Retinal pigment epithelial cell (primary cell): ENCODE measurements at regions not wholly inside any gene's neighbourhood (a gene's known extent, or its start where the extent isn't known, plus 50 kb on each side); places are given as distances from the start of the nearest gene placed in this dataset.

Experiments
- DNase-seq: peaks from one replicate; pipeline ENCODE4 v3.0.0-alpha.2; 2010; ENCODE audit warnings: low read depth
- H3K4me3 ChIP-seq: 2 replicates; pipeline ENCODE4 v1.5.1; 2011; ENCODE audit warnings: mild to moderate bottlenecking, low read length, control low read depth, moderate library complexity
- TF ChIP-seq, protein P1 (sequence below): conservative IDR thresholded peaks from 2 replicates; pipeline ENCODE4 v1.5.1; 2011; ENCODE audit warnings: low read depth, low read length, control low read depth, inconsistent platforms

DNA sequence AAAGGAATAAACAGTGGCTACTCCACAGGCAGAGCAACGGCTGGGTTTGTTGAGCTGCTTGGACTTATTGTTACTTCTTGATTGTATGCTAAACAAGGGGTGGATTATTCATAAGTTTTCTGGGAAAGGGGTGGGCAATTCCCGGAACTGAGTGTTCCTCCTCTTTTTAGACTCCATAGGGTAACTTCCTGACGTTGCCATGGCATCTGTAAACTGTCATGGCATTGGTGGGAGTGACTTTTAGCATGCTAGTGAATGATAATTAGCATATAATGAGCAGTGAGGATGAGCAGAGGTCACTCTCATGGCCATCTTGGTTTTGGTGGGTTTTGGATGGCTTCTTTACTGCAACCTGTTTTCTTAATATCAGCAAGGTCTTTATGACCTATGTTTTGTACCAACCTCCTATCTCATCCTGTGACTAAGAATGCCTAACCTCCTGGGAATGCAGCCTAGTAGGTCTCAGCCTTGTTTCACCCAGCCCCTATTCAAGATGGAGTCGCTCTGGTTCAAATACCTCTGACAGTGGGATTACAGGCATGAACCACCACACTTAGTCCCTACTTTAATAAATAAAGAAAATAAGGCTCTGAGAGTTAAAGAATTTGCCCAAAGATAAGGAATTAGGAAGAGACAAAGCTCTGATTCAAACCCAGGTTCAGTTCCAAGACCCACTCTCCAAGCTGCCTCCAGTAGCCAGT is 65.6 kb upstream of the CLMP start:
- H3K4me3 ChIP-seq = no peak overlapping the region
- DNase-seq = no peak
- TF ChIP-seq, protein P1, sequence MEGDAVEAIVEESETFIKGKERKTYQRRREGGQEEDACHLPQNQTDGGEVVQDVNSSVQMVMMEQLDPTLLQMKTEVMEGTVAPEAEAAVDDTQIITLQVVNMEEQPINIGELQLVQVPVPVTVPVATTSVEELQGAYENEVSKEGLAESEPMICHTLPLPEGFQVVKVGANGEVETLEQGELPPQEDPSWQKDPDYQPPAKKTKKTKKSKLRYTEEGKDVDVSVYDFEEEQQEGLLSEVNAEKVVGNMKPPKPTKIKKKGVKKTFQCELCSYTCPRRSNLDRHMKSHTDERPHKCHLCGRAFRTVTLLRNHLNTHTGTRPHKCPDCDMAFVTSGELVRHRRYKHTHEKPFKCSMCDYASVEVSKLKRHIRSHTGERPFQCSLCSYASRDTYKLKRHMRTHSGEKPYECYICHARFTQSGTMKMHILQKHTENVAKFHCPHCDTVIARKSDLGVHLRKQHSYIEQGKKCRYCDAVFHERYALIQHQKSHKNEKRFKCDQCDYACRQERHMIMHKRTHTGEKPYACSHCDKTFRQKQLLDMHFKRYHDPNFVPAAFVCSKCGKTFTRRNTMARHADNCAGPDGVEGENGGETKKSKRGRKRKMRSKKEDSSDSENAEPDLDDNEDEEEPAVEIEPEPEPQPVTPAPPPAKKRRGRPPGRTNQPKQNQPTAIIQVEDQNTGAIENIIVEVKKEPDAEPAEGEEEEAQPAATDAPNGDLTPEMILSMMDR = no peak

DNA sequence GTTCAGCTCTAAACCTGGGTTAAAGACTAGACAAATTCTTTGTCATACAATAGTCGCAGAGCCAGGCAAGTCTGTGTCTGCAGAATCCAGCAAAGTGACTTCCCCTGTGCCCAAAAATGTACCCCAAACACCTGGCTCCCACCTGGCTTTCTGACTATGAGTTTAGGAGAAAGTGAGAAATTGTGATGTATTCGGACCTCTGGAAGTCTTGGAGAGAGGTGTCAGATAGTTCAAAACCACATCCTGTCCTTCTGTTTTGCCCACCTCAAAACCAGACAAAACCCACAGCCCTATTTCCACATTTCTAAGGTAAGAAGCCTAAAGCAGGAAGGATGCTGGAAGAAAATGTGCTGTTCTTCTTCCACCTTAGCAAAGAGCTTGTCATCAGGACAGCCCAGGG is 63.8 kb upstream of the CLMP start:
- TF ChIP-seq, protein P1 = no peak
- no peak for DNase-seq
- no peak overlapping the region for H3K4me3 ChIP-seq

DNA sequence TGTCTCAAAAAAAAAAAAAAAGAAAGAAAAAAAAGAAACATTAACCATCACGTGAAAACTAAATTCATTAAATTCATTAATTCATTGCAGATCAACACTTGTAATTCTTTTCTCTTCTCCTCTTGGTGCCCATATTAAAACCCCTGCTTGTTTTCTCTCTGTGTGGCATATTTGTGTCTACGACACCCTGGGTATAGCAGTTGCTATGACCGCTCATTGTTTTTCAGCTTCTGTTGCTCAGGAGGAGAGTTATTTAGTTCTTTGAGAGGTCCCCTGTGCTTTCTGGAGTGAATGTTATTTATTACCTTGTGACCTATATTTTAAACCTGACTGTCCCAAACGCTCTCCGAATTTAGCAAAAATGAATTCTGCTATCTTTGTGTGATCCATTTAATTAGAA is 62.3 kb upstream of the CLMP start:
- DNase-seq = no peak
- H3K4me3 ChIP-seq = no peak overlapping the region
- TF ChIP-seq, protein P1 = no peak

DNA sequence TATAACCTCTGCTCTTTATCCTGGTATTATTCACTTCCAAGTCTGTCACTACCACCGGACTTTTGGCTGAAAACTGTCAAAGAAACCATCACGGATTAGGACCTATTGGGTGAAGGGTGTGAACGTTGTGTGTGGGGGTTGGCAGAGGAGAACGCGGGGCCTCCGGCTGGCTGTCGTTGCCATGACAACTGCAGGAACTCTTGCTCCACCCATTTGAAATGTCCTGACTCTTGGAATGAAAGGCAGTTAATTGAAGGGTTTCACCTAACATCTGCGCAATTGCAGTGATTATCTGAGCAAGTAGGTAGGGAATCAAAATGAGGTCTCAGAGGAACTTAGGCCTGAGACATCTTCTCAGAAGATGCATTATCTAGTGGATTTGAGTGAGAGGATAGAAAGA is 60.9 kb upstream of the CLMP start:
- no peak for DNase-seq
- TF ChIP-seq, protein P1 = no peak

DNA sequence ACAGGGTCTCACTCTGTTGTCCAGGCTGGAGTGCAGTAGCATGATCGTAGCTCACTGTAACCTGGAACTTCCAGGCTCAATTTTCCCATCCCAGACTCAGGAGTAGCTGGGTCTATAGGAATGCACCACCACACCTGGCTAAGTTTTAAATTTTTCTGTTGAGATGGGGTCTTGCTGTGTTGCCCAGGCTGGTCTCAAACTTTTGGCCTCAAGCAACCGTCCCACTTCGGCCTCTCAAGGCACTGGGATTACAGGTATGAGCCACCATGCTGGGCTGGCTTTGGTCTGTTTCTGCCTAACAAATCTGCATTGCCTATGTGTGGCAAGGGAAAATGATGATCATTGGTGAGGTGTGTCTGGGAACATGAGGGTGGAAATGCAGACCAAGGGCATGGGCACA is 59.3 kb upstream of the CLMP start:
- no peak overlapping the region for H3K4me3 ChIP-seq
- TF ChIP-seq, protein P1 = no peak
- DNase-seq = no peak

More for the DNA sequence above, 60.9 kb upstream of the CLMP start:
- no peak overlapping the region for H3K4me3 ChIP-seq

DNA sequence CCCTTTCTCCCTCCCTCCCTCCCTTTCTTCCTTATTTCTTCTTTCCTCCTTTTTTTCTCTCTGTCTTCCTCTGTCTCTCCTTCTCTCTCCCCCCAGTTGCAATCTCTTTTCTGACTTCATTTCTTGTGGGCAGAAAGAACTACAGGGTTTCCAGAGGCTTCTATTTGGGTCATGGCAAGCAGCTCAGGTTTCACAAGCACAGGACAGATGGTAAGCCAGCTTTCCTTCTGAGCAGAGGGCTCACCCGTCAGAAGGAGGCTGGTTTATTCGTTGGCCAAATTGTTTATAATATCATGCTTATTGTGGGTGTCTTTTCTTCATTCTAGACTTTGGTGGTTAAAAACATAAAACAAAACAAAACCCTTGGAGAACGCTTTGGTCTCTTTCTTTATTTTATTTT is 58.9 kb upstream of the CLMP start:
- TF ChIP-seq, protein P1 = no peak
- DNase-seq = no peak
- H3K4me3 ChIP-seq = no peak overlapping the region

DNA sequence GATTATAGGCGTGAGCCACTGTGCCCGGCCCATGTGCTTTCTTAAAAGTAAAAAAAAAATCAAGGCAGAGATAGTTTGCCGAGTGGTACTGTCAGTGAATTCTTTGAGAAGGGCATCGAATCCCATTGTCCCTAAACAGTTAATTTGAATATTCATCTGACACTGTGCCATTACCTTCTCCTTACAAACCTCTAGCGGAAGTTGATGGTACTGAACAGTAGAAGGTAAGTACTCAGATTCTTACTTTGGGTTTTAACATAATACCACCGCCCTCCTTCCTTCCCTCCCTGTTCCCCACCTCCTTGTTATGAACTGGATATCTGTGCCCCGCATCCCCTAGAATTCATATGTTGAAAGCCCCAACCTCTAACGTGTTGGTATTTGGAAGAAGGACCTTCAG is 58.2 kb upstream of the CLMP start:
- TF ChIP-seq, protein P1 = no peak
- H3K4me3 ChIP-seq = no peak overlapping the region
- DNase-seq = no peak
